ENCODE measurements at regions not wholly inside any gene's neighbourhood (a gene's known extent, or its start where the extent isn't known, plus 50 kb on each side); places are given as distances from the start of the nearest gene placed in this dataset.
A peak's percentile ranks its signal among the peaks of the same experiment; 100 is the strongest.

GRCh38 chr15:35308802-35309201 lies 223.7 kb upstream of the NANOGP8 start:
- no peaks in the 10 kb centered on the region for H3K9me3 ChIP-seq (ENCODE audit: low read length)
- H3K4me3 ChIP-seq (ENCODE audit: low read length) = no peak overlapping the region
- no TSS peak for BruUV-seq (replicated peaks)
- intact Hi-C loops (cut with micrococcal nuclease) = loop anchor here (2.0 to 5.0 kb wide), 2 partner anchors 42 to 133 kb away; no protein-coding TSS in a partner anchor
- no peaks in the 10 kb centered on the region for H3K27me3 ChIP-seq (ENCODE audit: low read length)
- no peaks in the 10 kb centered on the region for H3K36me3 ChIP-seq (ENCODE audit: low read depth, low read length)
- POLR2A ChIA-PET (ENCODE audit: unreplicated experiment) = no interaction called here
- no peaks in the 10 kb centered on the region for H3K79me2 ChIP-seq (ENCODE audit: low read length)
- no peaks in the 10 kb centered on the region for H3K9me2 ChIP-seq (replicated peaks; ENCODE audit: low read length)
- H4K20me1 ChIP-seq (ENCODE audit: low read length) = no peaks in the 10 kb centered on the region
- TF ChIP-seq EZH2phosphoT487 (IDR thresholded peaks at IDR 0.05; ENCODE audit: borderline replicate concordance, low read length) (no peak), EZH2 (IDR thresholded peaks at IDR 0.05; ENCODE audit: low read length, unreplicated experiment) (no peak)
- TF ChIP-seq, protein P1, sequence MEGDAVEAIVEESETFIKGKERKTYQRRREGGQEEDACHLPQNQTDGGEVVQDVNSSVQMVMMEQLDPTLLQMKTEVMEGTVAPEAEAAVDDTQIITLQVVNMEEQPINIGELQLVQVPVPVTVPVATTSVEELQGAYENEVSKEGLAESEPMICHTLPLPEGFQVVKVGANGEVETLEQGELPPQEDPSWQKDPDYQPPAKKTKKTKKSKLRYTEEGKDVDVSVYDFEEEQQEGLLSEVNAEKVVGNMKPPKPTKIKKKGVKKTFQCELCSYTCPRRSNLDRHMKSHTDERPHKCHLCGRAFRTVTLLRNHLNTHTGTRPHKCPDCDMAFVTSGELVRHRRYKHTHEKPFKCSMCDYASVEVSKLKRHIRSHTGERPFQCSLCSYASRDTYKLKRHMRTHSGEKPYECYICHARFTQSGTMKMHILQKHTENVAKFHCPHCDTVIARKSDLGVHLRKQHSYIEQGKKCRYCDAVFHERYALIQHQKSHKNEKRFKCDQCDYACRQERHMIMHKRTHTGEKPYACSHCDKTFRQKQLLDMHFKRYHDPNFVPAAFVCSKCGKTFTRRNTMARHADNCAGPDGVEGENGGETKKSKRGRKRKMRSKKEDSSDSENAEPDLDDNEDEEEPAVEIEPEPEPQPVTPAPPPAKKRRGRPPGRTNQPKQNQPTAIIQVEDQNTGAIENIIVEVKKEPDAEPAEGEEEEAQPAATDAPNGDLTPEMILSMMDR (conservative IDR thresholded peaks at IDR 0.05; ENCODE audit: low read depth, low read length) = no peak
- CTCF ChIA-PET = interaction anchor here (0.7 to 1.0 kb wide), 2 partner anchors 20 to 231 kb away, joined by 3 to 4 read pairs; no protein-coding TSS in a partner anchor
- peaks cover 35% of the 10 kb centered on the region for H3K4me1 ChIP-seq (ENCODE audit: insufficient read depth, low read length)
- no peaks in the 10 kb centered on the region for H3F3A ChIP-seq (ENCODE audit: low read length, unreplicated experiment)
- DNase-seq = peak; percentile 65
- peak overlapping the region; percentile 34; the same call in 1 of the 2 replicates for H3K4me2 ChIP-seq (ENCODE audit: low read length)
- ATAC-seq = peak; percentile 64
- H3K27ac ChIP-seq (ENCODE audit: low read length) = peak overlapping the region; percentile 18; the same call in 1 of the 2 replicates
- no peak overlapping the region for H2AFZ ChIP-seq (ENCODE audit: low read length)
- H3K9ac ChIP-seq (ENCODE audit: low read length) = no peak overlapping the region

DNA sequence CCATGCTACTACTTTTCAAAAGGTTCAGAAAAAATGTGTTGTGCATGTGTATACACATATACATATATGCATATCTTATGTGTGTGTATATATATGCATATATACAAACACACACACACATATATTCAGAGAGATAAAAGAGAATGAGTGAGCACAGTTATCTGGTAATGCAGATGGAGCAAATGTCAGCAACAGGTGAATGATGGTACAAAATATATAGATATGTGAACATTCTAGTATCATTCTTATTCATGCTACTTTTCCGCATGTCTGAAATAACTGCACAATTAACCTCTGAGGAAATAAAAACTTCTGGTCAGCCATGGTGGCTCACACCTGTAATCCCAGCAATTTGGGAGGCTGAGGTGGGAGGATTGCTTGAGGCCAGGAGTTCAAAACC lies 222.6 kb upstream of the NANOGP8 start:
- H3K9ac ChIP-seq (ENCODE audit: low read length) = no peak overlapping the region
- peaks cover 35% of the 10 kb centered on the region for H3K4me1 ChIP-seq (ENCODE audit: insufficient read depth, low read length)
- no peaks in the 10 kb centered on the region for H3K9me2 ChIP-seq (replicated peaks; ENCODE audit: low read length)
- no peaks in the 10 kb centered on the region for H3K27me3 ChIP-seq (ENCODE audit: low read length)
- DNase-seq = no peak
- H3K9me3 ChIP-seq (ENCODE audit: low read length) = no peaks in the 10 kb centered on the region
- H3K4me2 ChIP-seq (ENCODE audit: low read length) = no peak overlapping the region
- H3K79me2 ChIP-seq (ENCODE audit: low read length) = no peaks in the 10 kb centered on the region
- no peak overlapping the region for H2AFZ ChIP-seq (ENCODE audit: low read length)
- H4K20me1 ChIP-seq (ENCODE audit: low read length) = no peaks in the 10 kb centered on the region
- CTCF ChIA-PET = no interaction called here
- intact Hi-C loops (cut with micrococcal nuclease) = loop anchor here (2.0 to 5.0 kb wide), 2 partner anchors 43 to 135 kb away; no protein-coding TSS in a partner anchor
- no TSS peak for BruUV-seq (replicated peaks)
- TF ChIP-seq, protein P1 (conservative IDR thresholded peaks at IDR 0.05; ENCODE audit: low read depth, low read length) = no peak
- TF ChIP-seq EZH2phosphoT487 (IDR thresholded peaks at IDR 0.05; ENCODE audit: borderline replicate concordance, low read length) = no peak
- TF ChIP-seq EZH2 (IDR thresholded peaks at IDR 0.05; ENCODE audit: low read length, unreplicated experiment) = no peak
- no peaks in the 10 kb centered on the region for H3K36me3 ChIP-seq (ENCODE audit: low read depth, low read length)
- H3F3A ChIP-seq (ENCODE audit: low read length, unreplicated experiment) = no peaks in the 10 kb centered on the region
- POLR2A ChIA-PET (ENCODE audit: unreplicated experiment) = no interaction called here
- H3K4me3 ChIP-seq (ENCODE audit: low read length) = no peak overlapping the region
- no peak overlapping the region for H3K27ac ChIP-seq (ENCODE audit: low read length)
- no peak for ATAC-seq

GRCh38 chr15:35307026-35307425 lies 221.9 kb upstream of the NANOGP8 start:
- ATAC-seq (no peak), DNase-seq (no peak)
- no peaks in the 10 kb centered on the region for H3K27me3 ChIP-seq (ENCODE audit: low read length)
- TF ChIP-seq EZH2 (IDR thresholded peaks at IDR 0.05; ENCODE audit: low read length, unreplicated experiment) = no peak
- TF ChIP-seq EZH2phosphoT487 (IDR thresholded peaks at IDR 0.05; ENCODE audit: borderline replicate concordance, low read length) = no peak
- TF ChIP-seq, protein P1 (conservative IDR thresholded peaks at IDR 0.05; ENCODE audit: low read depth, low read length) = no peak
- no peaks in the 10 kb centered on the region for H3K9me2 ChIP-seq (replicated peaks; ENCODE audit: low read length)
- H4K20me1 ChIP-seq (ENCODE audit: low read length) = no peaks in the 10 kb centered on the region
- no peak overlapping the region for H3K9ac ChIP-seq (ENCODE audit: low read length)
- no peak overlapping the region for H3K27ac ChIP-seq (ENCODE audit: low read length)
- intact Hi-C loops (cut with micrococcal nuclease) = loop anchor here (5.0 kb wide), 1 partner anchor 135 kb away; no protein-coding TSS in a partner anchor
- no peaks in the 10 kb centered on the region for H3F3A ChIP-seq (ENCODE audit: low read length, unreplicated experiment)
- no peak overlapping the region for H3K4me3 ChIP-seq (ENCODE audit: low read length)
- ChIA-PET POLR2A (ENCODE audit: unreplicated experiment) (no interaction called here), CTCF (no interaction called here)
- H3K79me2 ChIP-seq (ENCODE audit: low read length) = no peaks in the 10 kb centered on the region
- H3K36me3 ChIP-seq (ENCODE audit: low read depth, low read length) = no peaks in the 10 kb centered on the region
- no peak overlapping the region for H3K4me2 ChIP-seq (ENCODE audit: low read length)
- H3K9me3 ChIP-seq (ENCODE audit: low read length) = no peaks in the 10 kb centered on the region
- no peak overlapping the region for H2AFZ ChIP-seq (ENCODE audit: low read length)
- BruUV-seq (replicated peaks) = no TSS peak
- H3K4me1 ChIP-seq (ENCODE audit: insufficient read depth, low read length) = peaks cover 35% of the 10 kb centered on the region

Data from PC-3 (cell line).